ENCODE measurements at regions not wholly inside any gene's neighbourhood (a gene's known extent, or its start where the extent isn't known, plus 50 kb on each side); places are given as distances from the start of the nearest gene placed in this dataset.

- no peak for DNase-seq (ENCODE audit: low spot score)
Observed at GRCh38 chr4:179584101-179584500, 2141.9 kb upstream of the AGA start.

- DNase-seq (ENCODE audit: low spot score): no peak
Observed at GRCh38 chr4:179585761-179586160, 2143.5 kb upstream of the AGA start.

GRCh38 chr4:179586460-179586859 is 2144.2 kb upstream of the AGA start:
- DNase-seq (ENCODE audit: low spot score): no peak

GRCh38 chr4:179595671-179596410 is 2153.6 kb upstream of the AGA start:
- no peak for DNase-seq (ENCODE audit: low spot score)

- no peak for DNase-seq (ENCODE audit: low spot score)
Observed at GRCh38 chr4:179596621-179597020, 2154.4 kb upstream of the AGA start.

- no peak for DNase-seq (ENCODE audit: low spot score)
Observed at GRCh38 chr4:179597301-179597700, 2155.1 kb upstream of the AGA start.

GRCh38 chr4:179601671-179602070 is 2159.4 kb upstream of the AGA start:
- DNase-seq (ENCODE audit: low spot score): no peak

- DNase-seq (ENCODE audit: low spot score): no peak
Observed at GRCh38 chr4:179605196-179605595, 2163.0 kb upstream of the AGA start.

- no peak for DNase-seq (ENCODE audit: low spot score)
Observed at GRCh38 chr4:179607003-179607402, 2164.8 kb upstream of the AGA start.

- DNase-seq (ENCODE audit: low spot score): no peak
Observed at GRCh38 chr4:179615704-179616103, 2173.5 kb upstream of the AGA start.

GRCh38 chr4:179618966-179619365 is 2176.7 kb upstream of the AGA start:
- DNase-seq (ENCODE audit: low spot score): no peak

GRCh38 chr4:179624768-179625181 is 2182.5 kb upstream of the AGA start:
- DNase-seq (ENCODE audit: low spot score): no peak

GRCh38 chr4:179625406-179625805 is 2183.2 kb upstream of the AGA start:
- DNase-seq (ENCODE audit: low spot score): no peak

GRCh38 chr4:179626687-179627086 is 2184.4 kb upstream of the AGA start:
- DNase-seq (ENCODE audit: low spot score): no peak

- DNase-seq (ENCODE audit: low spot score): no peak
Observed at GRCh38 chr4:179631321-179631720, 2189.1 kb upstream of the AGA start.

- DNase-seq (ENCODE audit: low spot score): no peak
Observed at GRCh38 chr4:179634862-179635261, 2192.6 kb upstream of the AGA start.

GRCh38 chr4:179662522-179662921 is 2220.3 kb upstream of the AGA start:
- no peak for DNase-seq (ENCODE audit: low spot score)

- no peak for DNase-seq (ENCODE audit: low spot score)
Observed at GRCh38 chr4:179663641-179664429, 2221.6 kb upstream of the AGA start.

GRCh38 chr4:179664430-179665027 is 2222.3 kb upstream of the AGA start:
- no peak for DNase-seq (ENCODE audit: low spot score)

GRCh38 chr4:179666226-179666625 is 2224.0 kb upstream of the AGA start:
- DNase-seq (ENCODE audit: low spot score): no peak

GRCh38 chr4:179671609-179672008 is 2229.4 kb upstream of the AGA start:
- DNase-seq (ENCODE audit: low spot score): no peak

- no peak for DNase-seq (ENCODE audit: low spot score)
Observed at GRCh38 chr4:179678093-179678814, 2236.0 kb upstream of the AGA start.

All from left forelimb (tissue), 1 donor.